ENCODE measurements at regions not wholly inside any gene's neighbourhood (a gene's known extent, or its start where the extent isn't known, plus 50 kb on each side); places are given as distances from the start of the nearest gene placed in this dataset.

DNA sequence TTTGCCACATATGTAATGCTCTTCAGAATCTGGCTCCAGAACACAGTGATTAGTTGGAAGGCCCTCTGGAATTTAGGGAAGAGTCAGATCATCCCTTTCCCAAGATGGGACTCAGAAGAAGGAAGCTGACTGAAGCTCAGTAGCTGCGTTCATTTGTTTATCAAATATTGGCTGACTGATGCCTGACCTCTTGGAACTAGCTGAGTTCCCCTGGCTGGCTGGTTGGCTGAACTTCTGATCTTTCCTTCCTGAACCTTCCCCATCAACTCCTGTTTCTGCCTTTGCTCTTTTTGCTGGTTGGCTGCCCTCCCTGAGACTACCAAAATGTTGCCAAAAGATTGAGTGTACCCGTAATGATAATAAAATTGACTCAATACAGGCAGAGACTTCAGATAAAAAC lies 866.5 kb upstream of the INTU start:
- intact Hi-C loops (cut with micrococcal nuclease; ENCODE audit: unreplicated experiment) (no loop called here), in situ Hi-C loops (cut with HindIII; ENCODE audit: extremely low pct_ligation_motif_present, low pct_unique_long_range_greater_than_20kb) (no loop called here)
- no TSS peak for BruUV-seq (replicated peaks)
- H3K79me2 ChIP-seq (ENCODE audit: insufficient read depth, low read length): no peaks in the 10 kb centered on the region
- TF ChIP-seq JDP2 (CRISPR knock-in tag; IDR thresholded peaks at IDR 0.05; ENCODE audit: borderline replicate concordance): no peak
- no peak for TF ChIP-seq NCOA5 (CRISPR knock-in tag; IDR thresholded peaks at IDR 0.05)
- TF ChIP-seq TGIF2 (CRISPR knock-in tag; IDR thresholded peaks at IDR 0.05): no peak
- TF ChIP-seq, protein P1, sequence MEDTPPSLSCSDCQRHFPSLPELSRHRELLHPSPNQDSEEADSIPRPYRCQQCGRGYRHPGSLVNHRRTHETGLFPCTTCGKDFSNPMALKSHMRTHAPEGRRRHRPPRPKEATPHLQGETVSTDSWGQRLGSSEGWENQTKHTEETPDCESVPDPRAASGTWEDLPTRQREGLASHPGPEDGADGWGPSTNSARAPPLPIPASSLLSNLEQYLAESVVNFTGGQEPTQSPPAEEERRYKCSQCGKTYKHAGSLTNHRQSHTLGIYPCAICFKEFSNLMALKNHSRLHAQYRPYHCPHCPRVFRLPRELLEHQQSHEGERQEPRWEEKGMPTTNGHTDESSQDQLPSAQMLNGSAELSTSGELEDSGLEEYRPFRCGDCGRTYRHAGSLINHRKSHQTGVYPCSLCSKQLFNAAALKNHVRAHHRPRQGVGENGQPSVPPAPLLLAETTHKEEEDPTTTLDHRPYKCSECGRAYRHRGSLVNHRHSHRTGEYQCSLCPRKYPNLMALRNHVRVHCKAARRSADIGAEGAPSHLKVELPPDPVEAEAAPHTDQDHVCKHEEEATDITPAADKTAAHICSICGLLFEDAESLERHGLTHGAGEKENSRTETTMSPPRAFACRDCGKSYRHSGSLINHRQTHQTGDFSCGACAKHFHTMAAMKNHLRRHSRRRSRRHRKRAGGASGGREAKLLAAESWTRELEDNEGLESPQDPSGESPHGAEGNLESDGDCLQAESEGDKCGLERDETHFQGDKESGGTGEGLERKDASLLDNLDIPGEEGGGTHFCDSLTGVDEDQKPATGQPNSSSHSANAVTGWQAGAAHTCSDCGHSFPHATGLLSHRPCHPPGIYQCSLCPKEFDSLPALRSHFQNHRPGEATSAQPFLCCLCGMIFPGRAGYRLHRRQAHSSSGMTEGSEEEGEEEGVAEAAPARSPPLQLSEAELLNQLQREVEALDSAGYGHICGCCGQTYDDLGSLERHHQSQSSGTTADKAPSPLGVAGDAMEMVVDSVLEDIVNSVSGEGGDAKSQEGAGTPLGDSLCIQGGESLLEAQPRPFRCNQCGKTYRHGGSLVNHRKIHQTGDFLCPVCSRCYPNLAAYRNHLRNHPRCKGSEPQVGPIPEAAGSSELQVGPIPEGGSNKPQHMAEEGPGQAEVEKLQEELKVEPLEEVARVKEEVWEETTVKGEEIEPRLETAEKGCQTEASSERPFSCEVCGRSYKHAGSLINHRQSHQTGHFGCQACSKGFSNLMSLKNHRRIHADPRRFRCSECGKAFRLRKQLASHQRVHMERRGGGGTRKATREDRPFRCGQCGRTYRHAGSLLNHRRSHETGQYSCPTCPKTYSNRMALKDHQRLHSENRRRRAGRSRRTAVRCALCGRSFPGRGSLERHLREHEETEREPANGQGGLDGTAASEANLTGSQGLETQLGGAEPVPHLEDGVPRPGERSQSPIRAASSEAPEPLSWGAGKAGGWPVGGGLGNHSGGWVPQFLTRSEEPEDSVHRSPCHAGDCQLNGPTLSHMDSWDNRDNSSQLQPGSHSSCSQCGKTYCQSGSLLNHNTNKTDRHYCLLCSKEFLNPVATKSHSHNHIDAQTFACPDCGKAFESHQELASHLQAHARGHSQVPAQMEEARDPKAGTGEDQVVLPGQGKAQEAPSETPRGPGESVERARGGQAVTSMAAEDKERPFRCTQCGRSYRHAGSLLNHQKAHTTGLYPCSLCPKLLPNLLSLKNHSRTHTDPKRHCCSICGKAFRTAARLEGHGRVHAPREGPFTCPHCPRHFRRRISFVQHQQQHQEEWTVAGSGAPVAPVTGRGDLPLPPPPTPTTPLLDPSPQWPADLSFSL (CRISPR knock-in tag; IDR thresholded peaks at IDR 0.05): no peak
- no peak for TF ChIP-seq THYN1 (CRISPR knock-in tag; IDR thresholded peaks at IDR 0.05; ENCODE audit: borderline replicate concordance, low read depth)
- no peak for TF ChIP-seq SRSF9 (IDR thresholded peaks at IDR 0.05; ENCODE audit: borderline replicate concordance, insufficient read depth, low read depth, low read length, poor library complexity, severe bottlenecking)
- TF ChIP-seq ZNF251 (CRISPR knock-in tag; IDR thresholded peaks at IDR 0.05): no peak
- TF ChIP-seq ZNF383 (CRISPR knock-in tag; IDR thresholded peaks at IDR 0.05; ENCODE audit: borderline replicate concordance): no peak
- TF ChIP-seq ZNF441 (CRISPR knock-in tag; IDR thresholded peaks at IDR 0.05; ENCODE audit: borderline replicate concordance): no peak
- no peak for TF ChIP-seq GPBP1L1 (CRISPR knock-in tag; IDR thresholded peaks at IDR 0.05)
- no peak for TF ChIP-seq NFE2 (CRISPR knock-in tag; IDR thresholded peaks at IDR 0.05)
- TF ChIP-seq ARHGAP35 (CRISPR knock-in tag; IDR thresholded peaks at IDR 0.05; ENCODE audit: borderline replicate concordance): no peak
- TF ChIP-seq ZNF530 (CRISPR knock-in tag; IDR thresholded peaks at IDR 0.05; ENCODE audit: low read depth): no peak
- no peak for TF ChIP-seq EHMT2 (IDR thresholded peaks at IDR 0.05; ENCODE audit: borderline replicate concordance, low read depth, low read length)
- TF ChIP-seq KMT2B (CRISPR knock-in tag; IDR thresholded peaks at IDR 0.05): no peak
- TF ChIP-seq ZNF260 (CRISPR knock-in tag; IDR thresholded peaks at IDR 0.05; ENCODE audit: borderline replicate concordance, low read depth): no peak
- no peak for FAIRE-seq
- no peak overlapping the region for H3K27ac ChIP-seq (ENCODE audit: extremely low read length, insufficient read depth, low read length)
- 13% methylated on average over 2 of the region's 2 CpGs for WGBS (ENCODE audit: low lambda C conversion rate)
- ChIA-PET POLR2A (no interaction called here), CTCF (ENCODE audit: low intra/inter-chr PET ratio, low total read pairs) (no interaction called here)
- H4K20me1 ChIP-seq (ENCODE audit: insufficient read depth, low read length): no peaks in the 10 kb centered on the region
- no peaks in the 10 kb centered on the region for H3K4me1 ChIP-seq (ENCODE audit: insufficient read depth, low read length)
- H3K27me3 ChIP-seq (ENCODE audit: control insufficient read depth in 1 of 2, insufficient read depth in 2 of 2, low read length in 2 of 2): no peaks in the 10 kb centered on the region
- H3K9ac ChIP-seq (ENCODE audit: insufficient read depth, low read depth, low read length): no peak overlapping the region
- H2AFZ ChIP-seq (ENCODE audit: low read length): no peak overlapping the region
- no peaks in the 10 kb centered on the region for H3K9me3 ChIP-seq (ENCODE audit: low read length)
- no peak overlapping the region for H3K4me2 ChIP-seq (ENCODE audit: low read depth, low read length)
- DNase-seq (ENCODE audit: low spot score): no peak
- no peak overlapping the region for H3K4me3 ChIP-seq (replicated peaks in 1 of 3; ENCODE audit: insufficient read depth in 1 of 3, low read depth in 2 of 3, low read length in 3 of 3)
- no peak for ATAC-seq
- H3K36me3 ChIP-seq (replicated peaks in 1 of 2; ENCODE audit: control insufficient read depth in 1 of 2, insufficient read depth in 2 of 2, low read length in 2 of 2): no peaks in the 10 kb centered on the region
